LNCAP (cell line): ENCODE measurements at regions not wholly inside any gene's neighbourhood (a gene's known extent, or its start where the extent isn't known, plus 50 kb on each side); places are given as distances from the start of the nearest gene placed in this dataset.

Experiments
- TF ChIP-seq, protein P1 (sequence below): fragments of 450-650 bp; IDR thresholded peaks from 2 replicates; pipeline ENCODE4 v1.5.1; 2017; ENCODE audit warnings: mild to moderate bottlenecking

DNA sequence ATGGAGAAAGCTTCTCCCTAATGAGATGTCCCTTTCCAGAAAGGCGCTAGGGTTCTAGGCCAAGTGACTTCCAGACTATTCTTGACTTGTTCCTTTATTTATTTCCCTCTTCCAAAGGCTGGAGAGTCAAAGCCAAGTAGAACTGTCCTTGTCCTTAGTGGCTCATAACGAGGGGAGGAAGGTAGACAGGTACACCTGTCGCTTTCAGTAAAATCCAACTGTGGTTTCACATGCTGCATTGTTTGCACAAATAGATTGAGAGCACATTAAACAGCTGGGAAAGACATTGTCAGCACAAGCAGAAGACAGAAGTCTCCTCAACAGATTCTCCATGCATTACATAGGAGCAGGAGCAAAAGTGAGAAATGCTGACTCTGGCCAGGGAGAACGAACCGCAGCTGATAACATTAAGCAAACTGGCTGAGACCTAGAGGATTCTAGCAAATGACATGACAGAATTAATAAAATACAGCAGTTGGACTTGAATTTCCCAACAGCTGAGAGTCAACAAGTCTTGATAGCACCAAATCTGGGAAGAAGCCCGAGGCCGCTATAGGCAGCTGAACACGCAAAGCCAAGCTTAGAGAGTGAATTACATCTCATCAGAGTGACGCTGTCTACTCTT, 227.7 kb downstream of the TLE3 start:
- TF ChIP-seq, protein P1, sequence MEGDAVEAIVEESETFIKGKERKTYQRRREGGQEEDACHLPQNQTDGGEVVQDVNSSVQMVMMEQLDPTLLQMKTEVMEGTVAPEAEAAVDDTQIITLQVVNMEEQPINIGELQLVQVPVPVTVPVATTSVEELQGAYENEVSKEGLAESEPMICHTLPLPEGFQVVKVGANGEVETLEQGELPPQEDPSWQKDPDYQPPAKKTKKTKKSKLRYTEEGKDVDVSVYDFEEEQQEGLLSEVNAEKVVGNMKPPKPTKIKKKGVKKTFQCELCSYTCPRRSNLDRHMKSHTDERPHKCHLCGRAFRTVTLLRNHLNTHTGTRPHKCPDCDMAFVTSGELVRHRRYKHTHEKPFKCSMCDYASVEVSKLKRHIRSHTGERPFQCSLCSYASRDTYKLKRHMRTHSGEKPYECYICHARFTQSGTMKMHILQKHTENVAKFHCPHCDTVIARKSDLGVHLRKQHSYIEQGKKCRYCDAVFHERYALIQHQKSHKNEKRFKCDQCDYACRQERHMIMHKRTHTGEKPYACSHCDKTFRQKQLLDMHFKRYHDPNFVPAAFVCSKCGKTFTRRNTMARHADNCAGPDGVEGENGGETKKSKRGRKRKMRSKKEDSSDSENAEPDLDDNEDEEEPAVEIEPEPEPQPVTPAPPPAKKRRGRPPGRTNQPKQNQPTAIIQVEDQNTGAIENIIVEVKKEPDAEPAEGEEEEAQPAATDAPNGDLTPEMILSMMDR: no peak

GRCh38 chr15:69871511-69872134, 226.1 kb downstream of the TLE3 start:
- TF ChIP-seq, protein P1: no peak

DNA sequence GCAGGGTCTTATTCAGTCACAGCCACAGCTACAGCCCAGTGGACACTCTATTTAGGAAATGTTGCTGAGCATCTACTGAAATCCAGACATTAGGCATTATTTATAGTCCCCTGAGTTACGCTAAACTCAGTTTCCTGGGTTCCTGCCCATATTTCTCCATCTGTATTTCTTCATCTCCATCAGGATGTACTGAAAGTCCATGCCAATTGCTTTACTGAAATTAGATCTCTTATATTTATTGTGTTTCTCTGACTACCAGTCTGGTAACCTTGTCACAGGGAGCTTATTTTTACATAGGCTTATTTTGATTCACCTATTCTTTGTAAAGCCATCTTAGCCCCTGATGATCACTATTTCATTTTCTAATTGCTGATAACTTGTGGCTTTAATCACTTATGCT, 223.9 kb downstream of the TLE3 start:
- TF ChIP-seq, protein P1: no peak

DNA sequence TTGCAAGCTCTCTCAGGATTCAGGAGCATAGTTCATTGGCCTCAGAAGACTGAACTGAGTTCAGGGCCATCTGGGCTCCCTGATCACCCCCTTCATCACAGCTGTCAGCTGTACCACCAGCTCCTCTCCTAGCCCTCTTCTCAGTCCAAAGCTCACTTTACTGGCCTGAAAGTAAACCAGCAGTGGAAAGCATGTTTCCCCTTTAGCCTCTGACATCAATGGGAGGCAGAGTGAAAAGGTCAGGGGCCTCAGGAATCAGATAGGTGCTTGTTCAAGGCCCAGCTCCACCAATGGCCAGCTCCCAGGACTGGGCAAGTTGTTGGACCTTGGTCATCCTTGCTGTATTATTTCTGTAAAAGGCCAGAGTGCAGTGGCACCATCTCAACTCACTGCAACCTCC, 223.4 kb downstream of the TLE3 start:
- TF ChIP-seq, protein P1: no peak

- TF ChIP-seq, protein P1: no peak
Observed at GRCh38 chr15:69876064-69876940, 221.4 kb downstream of the TLE3 start.

GRCh38 chr15:69880571-69881301, 217.0 kb downstream of the TLE3 start:
- TF ChIP-seq, protein P1: no peak

GRCh38 chr15:69881302-69881670, 216.4 kb downstream of the TLE3 start:
- TF ChIP-seq, protein P1: no peak
